Effector memory CD8-positive, alpha-beta T cell (primary cell): ENCODE measurements at regions not wholly inside any gene's neighbourhood (a gene's known extent, or its start where the extent isn't known, plus 50 kb on each side); places are given as distances from the start of the nearest gene placed in this dataset.
"Not testable (repeated sequence)": the region's sequence is repeated elsewhere in the genome, so short reads cannot be mapped to it uniquely, and the experiment has no call there.

Experiments used
- ATAC-seq: fragments of 150-1000 bp; cut with Tn5 transposase; replicated peaks from 2 replicates; pipeline ENCODE4 v1.10.0; 2021; ENCODE audit warnings: mild to moderate bottlenecking, moderate library complexity
- DNase-seq, 3 experiments: peaks; one replicate each; pipeline ENCODE4 v3.0.0; 2021
- H3K27ac Mint-ChIP-seq, 2 donors: one replicate each; pipeline ENCODE4 v1.8.0; 2022; ENCODE audit warnings: mild to moderate bottlenecking in 2 of 2, mixed read lengths in 2 of 2, moderate library complexity in 2 of 2
- H3K27me3 Mint-ChIP-seq, 2 donors: one replicate each; pipeline ENCODE4 v1.8.0; 2022; ENCODE audit warnings: mixed read lengths in 2 of 2
- H3K36me3 Mint-ChIP-seq: one replicate; pipeline ENCODE4 v1.8.0; 2022; ENCODE audit warnings: mild to moderate bottlenecking, moderate library complexity, mixed read lengths; ENCODE audit not compliant: insufficient read depth
- H3K4me1 Mint-ChIP-seq, 2 donors: one replicate each; pipeline ENCODE4 v1.8.0; 2022; ENCODE audit warnings: low read depth in 2 of 2, mixed read lengths in 2 of 2
- H3K4me3 Mint-ChIP-seq, 2 donors: one replicate each; pipeline ENCODE4 v1.8.0; 2022; ENCODE audit warnings: mild to moderate bottlenecking in 2 of 2, mixed read lengths in 2 of 2, moderate library complexity in 2 of 2
- H3K9me3 Mint-ChIP-seq, 2 donors: one replicate each; pipeline ENCODE4 v1.8.0; 2022; ENCODE audit warnings: mixed read lengths in 2 of 2

- Mint-ChIP-seq H3K4me1 (peaks cover 9% of the 10 kb centered on the region in 2 donors), H3K4me3 (no peak overlapping the region), H3K9me3 (no peaks in the 10 kb centered on the region), H3K27ac (no peak overlapping the region), H3K36me3 (peaks cover 3% of the 10 kb centered on the region), H3K27me3 (peaks cover 17 to 22% of the 10 kb centered on the region in 2 donors)
- ATAC-seq = no peak
- no peak for DNase-seq
Measured at GRCh38 chr5:56673171-56673570, 142.2 kb upstream of the MAP3K1 start.

DNA sequence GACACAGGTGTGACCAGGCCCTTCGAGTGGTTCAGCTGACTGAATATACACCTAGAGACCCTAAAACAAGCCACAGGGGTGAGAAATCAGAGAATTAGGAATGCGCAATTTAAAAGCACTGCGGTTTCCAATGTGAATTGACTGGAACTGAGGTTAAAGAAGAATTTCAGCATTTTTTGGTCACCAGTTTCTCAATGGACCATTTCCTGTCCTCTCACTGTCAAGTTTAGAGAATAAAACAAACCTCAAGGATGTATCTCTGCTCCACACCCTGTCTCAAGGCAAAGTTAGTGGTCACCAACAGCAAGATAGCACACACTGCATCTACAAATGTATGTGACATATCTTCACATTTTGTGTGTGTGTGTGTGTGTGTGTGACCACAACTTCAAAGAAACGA, 143.8 kb upstream of the MAP3K1 start:
- no peaks in the 10 kb centered on the region for H3K9me3 Mint-ChIP-seq
- peaks cover 9% of the 10 kb centered on the region in 2 donors for H3K4me1 Mint-ChIP-seq
- DNase-seq (no peak), ATAC-seq (no peak)
- no peak overlapping the region for H3K4me3 Mint-ChIP-seq
- H3K27me3 Mint-ChIP-seq = peaks cover 26 to 27% of the 10 kb centered on the region in 2 donors
- H3K27ac Mint-ChIP-seq = no peak overlapping the region
- H3K36me3 Mint-ChIP-seq = peaks cover 3% of the 10 kb centered on the region

GRCh38 chr5:56670916-56671315, 144.4 kb upstream of the MAP3K1 start:
- ATAC-seq (no peak), DNase-seq (no peak)
- H3K27me3 Mint-ChIP-seq = peaks cover 20 to 33% of the 10 kb centered on the region in 2 donors
- H3K27ac Mint-ChIP-seq = no peak overlapping the region
- no peaks in the 10 kb centered on the region for H3K9me3 Mint-ChIP-seq
- peaks cover 9% of the 10 kb centered on the region in 2 donors for H3K4me1 Mint-ChIP-seq
- no peak overlapping the region for H3K4me3 Mint-ChIP-seq
- peaks cover 3% of the 10 kb centered on the region for H3K36me3 Mint-ChIP-seq

GRCh38 chr5:56669534-56670483, 145.5 kb upstream of the MAP3K1 start:
- H3K4me3 Mint-ChIP-seq = peak overlapping the region in 1 of 2 donors; percentile 50
- ATAC-seq (peak; percentile 81), DNase-seq (peak; percentile 2 to 12 (median 6))
- H3K27me3 Mint-ChIP-seq = peaks cover 20 to 34% of the 10 kb centered on the region in 2 donors
- H3K36me3 Mint-ChIP-seq = peaks cover 3% of the 10 kb centered on the region
- H3K4me1 Mint-ChIP-seq = peaks cover 9% of the 10 kb centered on the region in 2 donors
- peak overlapping the region; percentile 65 to 78 for H3K27ac Mint-ChIP-seq
- no peaks in the 10 kb centered on the region for H3K9me3 Mint-ChIP-seq

DNA sequence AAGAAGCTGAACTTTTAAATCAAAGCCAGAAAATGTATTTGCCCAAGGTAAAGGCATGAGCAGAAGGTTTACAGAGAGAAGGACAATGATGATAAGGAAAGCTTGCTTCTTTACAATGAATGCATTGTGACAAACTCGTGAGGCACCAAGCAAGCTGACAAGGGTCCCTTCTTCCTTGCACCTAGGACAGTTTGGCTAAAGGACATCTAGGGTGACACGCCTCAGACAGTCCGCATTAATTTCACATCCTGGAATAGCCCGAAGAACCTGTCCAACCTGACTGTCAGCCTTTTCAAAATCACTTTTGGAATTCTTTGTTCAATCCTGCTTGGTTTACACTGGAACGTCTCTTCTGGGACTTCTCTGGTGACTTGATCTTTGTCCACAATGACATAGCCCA, 146.4 kb upstream of the MAP3K1 start:
- ATAC-seq (no peak), DNase-seq (no peak)
- no peak overlapping the region for H3K4me3 Mint-ChIP-seq
- peaks cover 9% of the 10 kb centered on the region in 2 donors for H3K4me1 Mint-ChIP-seq
- peaks cover 20 to 35% of the 10 kb centered on the region in 2 donors for H3K27me3 Mint-ChIP-seq
- H3K27ac Mint-ChIP-seq = no peak overlapping the region
- H3K9me3 Mint-ChIP-seq = no peaks in the 10 kb centered on the region
- H3K36me3 Mint-ChIP-seq = peaks cover 3% of the 10 kb centered on the region

DNA sequence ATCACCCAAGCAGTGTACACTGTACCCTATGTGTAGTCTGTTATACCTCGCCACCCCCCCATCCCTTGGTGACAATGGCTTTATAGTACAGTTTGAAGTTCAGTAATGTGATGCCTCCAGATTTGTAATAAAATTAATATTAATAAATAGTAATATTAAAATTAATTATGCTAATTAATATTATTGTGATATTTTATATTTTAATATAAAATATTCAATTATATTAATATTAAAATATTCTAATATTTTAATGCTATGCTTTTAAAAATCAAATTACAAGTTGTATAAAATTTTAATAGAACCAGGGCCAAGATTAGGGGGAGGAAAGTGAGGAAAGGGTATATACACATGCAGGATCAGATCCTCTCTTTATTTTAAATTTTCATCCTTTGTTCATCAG, 147.7 kb upstream of the MAP3K1 start:
- Mint-ChIP-seq H3K27me3 (peaks cover 13 to 33% of the 10 kb centered on the region in 2 donors), H3K27ac (no peak overlapping the region), H3K9me3 (no peaks in the 10 kb centered on the region), H3K4me3 (no peak overlapping the region), H3K4me1 (peaks cover 9% of the 10 kb centered on the region in 2 donors), H3K36me3 (peaks cover 3% of the 10 kb centered on the region)
- DNase-seq = no peak
- no peak for ATAC-seq

DNA sequence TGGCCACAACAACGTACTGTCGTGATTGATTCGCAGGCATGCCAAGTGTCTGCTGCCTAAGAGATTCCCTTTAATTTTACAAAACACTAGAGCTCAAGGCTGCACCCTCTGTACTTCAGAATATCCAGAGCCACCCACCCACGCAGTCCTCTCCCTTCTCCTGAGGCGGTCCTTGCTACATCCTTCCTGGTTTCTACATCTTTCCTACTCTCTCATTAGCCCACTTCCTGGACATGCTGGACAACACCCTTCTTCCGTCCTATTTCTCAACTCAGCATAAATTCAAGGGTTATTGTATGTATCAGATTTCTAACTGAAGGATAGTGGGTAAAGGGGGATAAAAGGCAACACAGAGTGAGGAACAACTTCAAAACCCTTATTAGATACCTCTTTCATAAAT, 148.4 kb upstream of the MAP3K1 start:
- H3K4me3 Mint-ChIP-seq = no peak overlapping the region
- H3K9me3 Mint-ChIP-seq = no peaks in the 10 kb centered on the region
- H3K36me3 Mint-ChIP-seq = peaks cover 3% of the 10 kb centered on the region
- H3K4me1 Mint-ChIP-seq = peaks cover 9% of the 10 kb centered on the region in 2 donors
- ATAC-seq (no peak), DNase-seq (no peak)
- peaks cover 13 to 32% of the 10 kb centered on the region in 2 donors for H3K27me3 Mint-ChIP-seq
- H3K27ac Mint-ChIP-seq = no peak overlapping the region

- not testable (repeated sequence) for H3K36me3 Mint-ChIP-seq, H3K4me3 Mint-ChIP-seq, H3K4me1 Mint-ChIP-seq, ATAC-seq, H3K27ac Mint-ChIP-seq, H3K9me3 Mint-ChIP-seq, DNase-seq
- H3K27me3 Mint-ChIP-seq = peaks cover 13 to 32% of the 10 kb centered on the region in 2 donors
Measured at GRCh38 chr5:56665117-56665516, 150.2 kb upstream of the MAP3K1 start.

GRCh38 chr5:56664025-56664424, 151.3 kb upstream of the MAP3K1 start:
- no peaks in the 10 kb centered on the region for H3K9me3 Mint-ChIP-seq
- H3K27ac Mint-ChIP-seq = no peak overlapping the region
- H3K36me3 Mint-ChIP-seq = no peaks in the 10 kb centered on the region
- H3K27me3 Mint-ChIP-seq = peaks cover 13 to 26% of the 10 kb centered on the region in 2 donors
- H3K4me1 Mint-ChIP-seq = no peaks in the 10 kb centered on the region
- H3K4me3 Mint-ChIP-seq = no peak overlapping the region
- ATAC-seq (no peak), DNase-seq (no peak)

- no peaks in the 10 kb centered on the region for H3K9me3 Mint-ChIP-seq
- no peaks in the 10 kb centered on the region for H3K36me3 Mint-ChIP-seq
- peaks cover 18 to 31% of the 10 kb centered on the region in 2 donors for H3K27me3 Mint-ChIP-seq
- no peak overlapping the region for H3K4me3 Mint-ChIP-seq
- no peak for ATAC-seq
- no peak overlapping the region for H3K27ac Mint-ChIP-seq
- no peaks in the 10 kb centered on the region for H3K4me1 Mint-ChIP-seq
- no peak for DNase-seq
Measured at GRCh38 chr5:56663523-56663922, 151.8 kb upstream of the MAP3K1 start.

GRCh38 chr5:56662893-56663292, 152.5 kb upstream of the MAP3K1 start:
- H3K36me3 Mint-ChIP-seq = no peaks in the 10 kb centered on the region
- H3K27me3 Mint-ChIP-seq = peaks cover 20 to 34% of the 10 kb centered on the region in 2 donors
- no peaks in the 10 kb centered on the region for H3K4me1 Mint-ChIP-seq
- H3K27ac Mint-ChIP-seq = no peak overlapping the region
- ATAC-seq = no peak
- no peak for DNase-seq
- H3K4me3 Mint-ChIP-seq = no peak overlapping the region
- H3K9me3 Mint-ChIP-seq = no peaks in the 10 kb centered on the region

DNA sequence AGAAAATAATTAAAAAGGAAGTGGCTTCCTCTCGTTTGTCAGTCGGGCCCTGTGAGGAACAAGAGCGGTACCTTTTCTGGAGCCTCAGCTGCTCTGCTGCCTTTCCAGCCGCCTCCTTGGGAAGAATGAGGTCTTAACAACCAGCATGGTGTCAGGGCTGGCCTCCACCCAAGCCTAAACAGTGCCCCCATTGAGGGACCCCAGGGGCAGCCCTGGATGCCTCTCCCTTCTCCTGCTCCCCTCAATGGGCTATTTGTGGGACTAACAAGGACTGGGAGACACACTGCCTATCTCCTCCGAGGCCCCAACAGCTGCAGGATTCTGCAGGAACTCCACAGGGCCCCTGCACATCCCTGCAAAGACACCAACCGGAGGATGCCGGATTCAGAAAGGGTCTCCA, 155.4 kb upstream of the MAP3K1 start:
- Mint-ChIP-seq H3K9me3 (no peaks in the 10 kb centered on the region), H3K27me3 (peaks cover 19 to 23% of the 10 kb centered on the region in 2 donors), H3K4me3 (no peak overlapping the region), H3K36me3 (no peaks in the 10 kb centered on the region), H3K4me1 (no peaks in the 10 kb centered on the region), H3K27ac (no peak overlapping the region)
- ATAC-seq (no peak), DNase-seq (no peak)

DNA sequence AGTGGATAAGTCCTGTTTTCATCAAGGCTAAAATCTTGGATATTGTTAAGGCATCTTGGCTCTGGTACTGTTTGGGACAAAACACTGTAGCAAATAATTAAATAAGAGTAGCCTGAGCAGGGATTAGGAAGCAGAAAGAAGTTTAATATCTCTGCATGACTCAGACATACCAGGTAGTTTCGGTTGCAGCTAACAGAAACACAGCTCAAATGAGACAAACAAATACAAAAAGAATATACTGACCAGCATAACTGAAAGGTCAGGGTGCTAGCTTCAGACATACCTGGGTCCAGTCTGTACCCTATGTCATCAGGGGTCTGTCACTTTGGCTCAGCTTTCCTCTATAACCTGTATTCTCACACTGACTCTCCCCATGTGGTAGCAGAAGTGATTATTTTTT, 156.4 kb upstream of the MAP3K1 start:
- Mint-ChIP-seq H3K4me3 (no peak overlapping the region), H3K9me3 (no peaks in the 10 kb centered on the region), H3K27ac (no peak overlapping the region), H3K4me1 (no peaks in the 10 kb centered on the region), H3K27me3 (peaks cover 21 to 32% of the 10 kb centered on the region in 2 donors), H3K36me3 (no peaks in the 10 kb centered on the region)
- ATAC-seq (no peak), DNase-seq (no peak)
